CD4-positive, CD25-positive, alpha-beta regulatory T cell (primary cell): ENCODE measurements at regions not wholly inside any gene's neighbourhood (a gene's known extent, or its start where the extent isn't known, plus 50 kb on each side); places are given as distances from the start of the nearest gene placed in this dataset.
"Not testable (repeated sequence)": the region's sequence is repeated elsewhere in the genome, so short reads cannot be mapped to it uniquely, and the experiment has no call there.

Experiments used
- ATAC-seq, 2 donors: fragments of 150-1000 bp; cut with Tn5 transposase; one replicate each; pipeline ENCODE4 v1.10.0; 2021; ENCODE audit warnings: low read depth in 2 of 2, moderate number of reproducible peaks in 2 of 2, moderate library complexity in 1 of 2
- DNase-seq, 3 donors: peaks; one replicate each; pipeline versions ENCODE4 v3.0.0 to v3.0.0-alpha.2; 2012 to 2022; ENCODE audit warnings: mixed read lengths in 1 of 3
- H3K27ac ChIP-seq: one replicate; pipeline ENCODE4 v1.7.0; 2013; ENCODE audit warnings: mild to moderate bottlenecking, low read length; ENCODE audit not compliant: insufficient read depth, poor library complexity, severe bottlenecking
- H3K27me3 ChIP-seq: one replicate; pipeline ENCODE4 v1.7.0; 2013; ENCODE audit warnings: low read length; ENCODE audit not compliant: control insufficient read depth, insufficient read depth
- H3K36me3 ChIP-seq: one replicate; pipeline ENCODE4 v1.7.0; 2013; ENCODE audit warnings: mild to moderate bottlenecking, low read length, moderate library complexity; ENCODE audit not compliant: control insufficient read depth, insufficient read depth
- H3K4me1 ChIP-seq: 2 replicates; pipeline ENCODE4 v1.7.0; 2013; ENCODE audit warnings: mild to moderate bottlenecking, low read length; ENCODE audit not compliant: insufficient read depth, control insufficient read depth, poor library complexity, severe bottlenecking
- H3K4me3 ChIP-seq: one replicate; pipeline ENCODE4 v1.7.0; 2013; ENCODE audit warnings: low read depth, mild to moderate bottlenecking, low read length, moderate library complexity
- H3K9me3 ChIP-seq, 2 experiments: 1 replicate in 1 of 2; 2 replicates in 1 of 2; pipeline ENCODE4 v1.7.0; 2013; ENCODE audit warnings: low read length in 2 of 2, mild to moderate bottlenecking in 1 of 2, moderate library complexity in 1 of 2; ENCODE audit not compliant: control insufficient read depth in 2 of 2
- H3K27ac Mint-ChIP-seq, 3 donors: one replicate each; pipeline ENCODE4 v1.8.0; 2020 to 2022; ENCODE audit warnings: mild to moderate bottlenecking in 3 of 3, mixed read lengths in 3 of 3, moderate library complexity in 2 of 3
- H3K27me3 Mint-ChIP-seq: one replicate; pipeline ENCODE4 v1.8.0; 2022; ENCODE audit warnings: mild to moderate bottlenecking, mixed read lengths
- H3K36me3 Mint-ChIP-seq: one replicate; pipeline ENCODE4 v1.8.0; 2020; ENCODE audit warnings: mixed read lengths
- H3K4me1 Mint-ChIP-seq, 4 donors: one replicate each; pipeline ENCODE4 v1.8.0; 2020 to 2022; ENCODE audit warnings: mixed read lengths in 4 of 4, mild to moderate bottlenecking in 1 of 4
- H3K4me3 Mint-ChIP-seq, 4 donors: one replicate each; pipeline ENCODE4 v1.8.0; 2020 to 2022; ENCODE audit warnings: mild to moderate bottlenecking in 4 of 4, mixed read lengths in 4 of 4, moderate library complexity in 3 of 4
- H3K9me3 Mint-ChIP-seq, 7 donors: one replicate each; pipeline ENCODE4 v1.8.0; 2020 to 2022; ENCODE audit warnings: mixed read lengths in 7 of 7, mild to moderate bottlenecking in 3 of 7, moderate library complexity in 2 of 7

- no peaks in the 10 kb centered on the region for H3K27me3 Mint-ChIP-seq
- DNase-seq (no peak), ATAC-seq (no peak)
- no peak overlapping the region for H3K4me3 ChIP-seq
- H3K9me3 Mint-ChIP-seq, result peaks cover 5 to 25% (median 8%) of the 10 kb centered on the region in 7 donors
- no peaks in the 10 kb centered on the region for H3K36me3 Mint-ChIP-seq
- H3K9me3 ChIP-seq, result peaks cover 0 to 16% of the 10 kb centered on the region in 2 experiments
- no peaks in the 10 kb centered on the region for H3K4me1 Mint-ChIP-seq
- no peak overlapping the region for H3K4me3 Mint-ChIP-seq
- no peaks in the 10 kb centered on the region for H3K27me3 ChIP-seq
- H3K27ac ChIP-seq, result no peak overlapping the region
- H3K4me1 ChIP-seq, result no peaks in the 10 kb centered on the region
- H3K27ac Mint-ChIP-seq, result no peak overlapping the region
- H3K36me3 ChIP-seq, result no peaks in the 10 kb centered on the region
Measured at GRCh38 chr2:122710049-122710448, 954.6 kb downstream of the TSN start.

GRCh38 chr2:122713800-122714199, 958.3 kb downstream of the TSN start:
- H3K4me3 ChIP-seq, result no peak overlapping the region
- peaks cover 4 to 26% (median 8%) of the 10 kb centered on the region in 7 donors for H3K9me3 Mint-ChIP-seq
- H3K27ac Mint-ChIP-seq, result no peak overlapping the region

GRCh38 chr2:122720822-122721221, 965.4 kb downstream of the TSN start:
- not testable (repeated sequence) for H3K27me3 ChIP-seq, ATAC-seq, H3K27ac Mint-ChIP-seq, H3K4me1 Mint-ChIP-seq, H3K9me3 ChIP-seq, DNase-seq, H3K36me3 Mint-ChIP-seq, H3K4me3 ChIP-seq, H3K9me3 Mint-ChIP-seq, H3K36me3 ChIP-seq, H3K27ac ChIP-seq, H3K4me1 ChIP-seq, H3K4me3 Mint-ChIP-seq, H3K27me3 Mint-ChIP-seq

More at GRCh38 chr2:122713800-122714199, 958.3 kb downstream of the TSN start:
- H3K4me1 Mint-ChIP-seq, result no peaks in the 10 kb centered on the region
- no peaks in the 10 kb centered on the region for H3K27me3 Mint-ChIP-seq
- ATAC-seq, result no peak
- no peaks in the 10 kb centered on the region for H3K36me3 Mint-ChIP-seq
- Histone ChIP-seq H3K9me3 (peaks cover 0 to 16% of the 10 kb centered on the region in 2 experiments), H3K27me3 (no peaks in the 10 kb centered on the region), H3K4me1 (no peaks in the 10 kb centered on the region), H3K36me3 (no peaks in the 10 kb centered on the region), H3K27ac (no peak overlapping the region)
- DNase-seq, result no peak
- H3K4me3 Mint-ChIP-seq, result no peak overlapping the region

- no peaks in the 10 kb centered on the region for H3K36me3 Mint-ChIP-seq
- no peaks in the 10 kb centered on the region for H3K27me3 ChIP-seq
- no peaks in the 10 kb centered on the region for H3K27me3 Mint-ChIP-seq
- H3K36me3 ChIP-seq, result no peaks in the 10 kb centered on the region
- no peaks in the 10 kb centered on the region for H3K9me3 ChIP-seq
- H3K27ac Mint-ChIP-seq, result no peak overlapping the region
- ATAC-seq, result no peak
- H3K4me1 ChIP-seq, result no peaks in the 10 kb centered on the region
- H3K4me1 Mint-ChIP-seq, result no peaks in the 10 kb centered on the region
- no peak overlapping the region for H3K4me3 Mint-ChIP-seq
- no peak for DNase-seq
- H3K9me3 Mint-ChIP-seq, result peaks cover 0 to 8% (median 3%) of the 10 kb centered on the region in 7 donors
- no peak overlapping the region for H3K27ac ChIP-seq
- no peak overlapping the region for H3K4me3 ChIP-seq
Measured at GRCh38 chr2:122734766-122735424, 979.4 kb downstream of the TSN start.

GRCh38 chr2:122736279-122736678, 980.8 kb downstream of the TSN start:
- H3K27me3 Mint-ChIP-seq, result no peaks in the 10 kb centered on the region
- H3K4me1 ChIP-seq, result no peaks in the 10 kb centered on the region
- peaks cover 0 to 8% (median 4%) of the 10 kb centered on the region in 7 donors for H3K9me3 Mint-ChIP-seq
- H3K4me3 Mint-ChIP-seq, result no peak overlapping the region
- no peak overlapping the region for H3K27ac Mint-ChIP-seq
- H3K4me1 Mint-ChIP-seq, result no peaks in the 10 kb centered on the region
- no peaks in the 10 kb centered on the region for H3K36me3 ChIP-seq
- no peak overlapping the region for H3K4me3 ChIP-seq
- DNase-seq, result no peak
- ATAC-seq, result no peak
- H3K9me3 ChIP-seq, result no peaks in the 10 kb centered on the region
- H3K27me3 ChIP-seq, result no peaks in the 10 kb centered on the region
- no peak overlapping the region for H3K27ac ChIP-seq
- no peaks in the 10 kb centered on the region for H3K36me3 Mint-ChIP-seq

- DNase-seq (peak in 1 of 3 donors; percentile 27), ATAC-seq (no peak)
- no peak overlapping the region for H3K4me3 ChIP-seq
- H3K36me3 Mint-ChIP-seq, result no peaks in the 10 kb centered on the region
- H3K4me1 ChIP-seq, result no peaks in the 10 kb centered on the region
- H3K27ac ChIP-seq, result no peak overlapping the region
- no peaks in the 10 kb centered on the region for H3K4me1 Mint-ChIP-seq
- H3K9me3 ChIP-seq, result no peaks in the 10 kb centered on the region
- H3K4me3 Mint-ChIP-seq, result no peak overlapping the region
- no peaks in the 10 kb centered on the region for H3K27me3 Mint-ChIP-seq
- no peaks in the 10 kb centered on the region for H3K36me3 ChIP-seq
- H3K27me3 ChIP-seq, result no peaks in the 10 kb centered on the region
- peaks cover 0 to 8% (median 4%) of the 10 kb centered on the region in 7 donors for H3K9me3 Mint-ChIP-seq
- no peak overlapping the region for H3K27ac Mint-ChIP-seq
Measured at GRCh38 chr2:122737429-122738077, 982.1 kb downstream of the TSN start.

GRCh38 chr2:122739732-122740593, 984.5 kb downstream of the TSN start:
- ATAC-seq (no peak), DNase-seq (peak in 1 of 3 donors; percentile 0)
- Mint-ChIP-seq H3K9me3 (peaks cover 0 to 8% (median 4%) of the 10 kb centered on the region in 7 donors), H3K27ac (no peak overlapping the region), H3K36me3 (no peaks in the 10 kb centered on the region), H3K4me1 (no peaks in the 10 kb centered on the region), H3K4me3 (no peak overlapping the region), H3K27me3 (no peaks in the 10 kb centered on the region)
- Histone ChIP-seq H3K4me3 (no peak overlapping the region), H3K4me1 (no peaks in the 10 kb centered on the region), H3K36me3 (no peaks in the 10 kb centered on the region), H3K27me3 (no peaks in the 10 kb centered on the region), H3K27ac (no peak overlapping the region), H3K9me3 (no peaks in the 10 kb centered on the region)
